ENCODE measurements at regions not wholly inside any gene's neighbourhood (a gene's known extent, or its start where the extent isn't known, plus 50 kb on each side); places are given as distances from the start of the nearest gene placed in this dataset.

GRCh38 chr10:31147210-31147608 is 115.5 kb upstream of the ZNF438 start:
- intact Hi-C loops (cut with micrococcal nuclease; ENCODE audit: unreplicated experiment): no loop called here
- FAIRE-seq: no peak

GRCh38 chr10:31148951-31149350 is 117.3 kb upstream of the ZNF438 start:
- in situ Hi-C loops (cut with HindIII; ENCODE audit: extremely low pct_ligation_motif_present, low pct_unique_long_range_greater_than_20kb): no loop called here
- POLR2A ChIA-PET: no interaction called here
- no peak for ATAC-seq
- TF ChIP-seq NCOA2 (CRISPR knock-in tag; IDR thresholded peaks at IDR 0.05) (no peak), ZNF362 (CRISPR knock-in tag; IDR thresholded peaks at IDR 0.05; ENCODE audit: borderline replicate concordance) (no peak), MATR3 (CRISPR knock-in tag; IDR thresholded peaks at IDR 0.05) (no peak), AFF4 (CRISPR knock-in tag; IDR thresholded peaks at IDR 0.05) (no peak), ATRX (CRISPR knock-in tag; IDR thresholded peaks at IDR 0.05; ENCODE audit: borderline replicate concordance) (no peak), HOXD1 (CRISPR knock-in tag; IDR thresholded peaks at IDR 0.05) (no peak), ZNF572 (CRISPR knock-in tag; IDR thresholded peaks at IDR 0.05) (no peak), ZBTB3 (CRISPR knock-in tag; IDR thresholded peaks at IDR 0.05; ENCODE audit: borderline replicate concordance, low read depth) (no peak), ZNF781 (CRISPR knock-in tag; IDR thresholded peaks at IDR 0.05; ENCODE audit: borderline replicate concordance, not compliant biosample characterization) (no peak)
- TF ChIP-seq, protein P1, sequence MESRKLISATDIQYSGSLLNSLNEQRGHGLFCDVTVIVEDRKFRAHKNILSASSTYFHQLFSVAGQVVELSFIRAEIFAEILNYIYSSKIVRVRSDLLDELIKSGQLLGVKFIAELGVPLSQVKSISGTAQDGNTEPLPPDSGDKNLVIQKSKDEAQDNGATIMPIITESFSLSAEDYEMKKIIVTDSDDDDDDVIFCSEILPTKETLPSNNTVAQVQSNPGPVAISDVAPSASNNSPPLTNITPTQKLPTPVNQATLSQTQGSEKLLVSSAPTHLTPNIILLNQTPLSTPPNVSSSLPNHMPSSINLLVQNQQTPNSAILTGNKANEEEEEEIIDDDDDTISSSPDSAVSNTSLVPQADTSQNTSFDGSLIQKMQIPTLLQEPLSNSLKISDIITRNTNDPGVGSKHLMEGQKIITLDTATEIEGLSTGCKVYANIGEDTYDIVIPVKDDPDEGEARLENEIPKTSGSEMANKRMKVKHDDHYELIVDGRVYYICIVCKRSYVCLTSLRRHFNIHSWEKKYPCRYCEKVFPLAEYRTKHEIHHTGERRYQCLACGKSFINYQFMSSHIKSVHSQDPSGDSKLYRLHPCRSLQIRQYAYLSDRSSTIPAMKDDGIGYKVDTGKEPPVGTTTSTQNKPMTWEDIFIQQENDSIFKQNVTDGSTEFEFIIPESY (CRISPR knock-in tag; IDR thresholded peaks at IDR 0.05): no peak

More at GRCh38 chr10:31147210-31147608, 115.5 kb upstream of the ZNF438 start:
- CTCF ChIA-PET (ENCODE audit: low intra/inter-chr PET ratio, low total read pairs): no interaction called here
- no peak for ATAC-seq
- POLR2A ChIA-PET: interaction anchor here (0.5 kb wide), 1 partner anchor 16 kb away, joined by 3 read pairs; no protein-coding TSS in a partner anchor
- DNase-seq (ENCODE audit: low spot score): no peak
- no peak overlapping the region for H3K27ac ChIP-seq (ENCODE audit: extremely low read length, insufficient read depth, low read length)
- in situ Hi-C loops (cut with HindIII; ENCODE audit: extremely low pct_ligation_motif_present, low pct_unique_long_range_greater_than_20kb): no loop called here
- no peaks in the 10 kb centered on the region for H3K9me3 ChIP-seq (ENCODE audit: low read length)
- H3K27me3 ChIP-seq (ENCODE audit: control insufficient read depth in 1 of 2, insufficient read depth in 2 of 2, low read length in 2 of 2): peaks cover 0 to 6% of the 10 kb centered on the region in 2 experiments; a peak in 2 of 5 replicates
- no peak overlapping the region for H3K4me3 ChIP-seq (replicated peaks in 1 of 3; ENCODE audit: insufficient read depth in 1 of 3, low read depth in 2 of 3, low read length in 3 of 3)
- BruUV-seq (replicated peaks): no TSS peak
- TF ChIP-seq MIER2 (CRISPR knock-in tag; IDR thresholded peaks at IDR 0.05) (no peak), CBFB (CRISPR knock-in tag; IDR thresholded peaks at IDR 0.05) (no peak), MAFG (CRISPR knock-in tag; IDR thresholded peaks at IDR 0.05) (no peak), REPIN1 (CRISPR knock-in tag; IDR thresholded peaks at IDR 0.05; ENCODE audit: borderline replicate concordance, low read depth) (no peak)
- no peaks in the 10 kb centered on the region for H3K36me3 ChIP-seq (replicated peaks in 1 of 2; ENCODE audit: control insufficient read depth in 1 of 2, insufficient read depth in 2 of 2, low read length in 2 of 2)
- no peak overlapping the region for H3K4me2 ChIP-seq (ENCODE audit: low read depth, low read length)
- H2AFZ ChIP-seq (ENCODE audit: low read length): no peak overlapping the region
- H4K20me1 ChIP-seq (ENCODE audit: insufficient read depth, low read length): no peaks in the 10 kb centered on the region
- H3K79me2 ChIP-seq (ENCODE audit: insufficient read depth, low read length): no peaks in the 10 kb centered on the region
- H3K4me1 ChIP-seq (ENCODE audit: insufficient read depth, low read length): no peaks in the 10 kb centered on the region
- WGBS (ENCODE audit: low lambda C conversion rate): 8% methylated on average over 2 of the region's 2 CpGs
- no peak overlapping the region for H3K9ac ChIP-seq (ENCODE audit: insufficient read depth, low read depth, low read length)

More at GRCh38 chr10:31148951-31149350, 117.3 kb upstream of the ZNF438 start:
- no TSS peak for BruUV-seq (replicated peaks)
- Histone ChIP-seq H3K4me2 (ENCODE audit: low read depth, low read length) (no peak overlapping the region), H3K9ac (ENCODE audit: insufficient read depth, low read depth, low read length) (no peak overlapping the region), H3K4me1 (ENCODE audit: insufficient read depth, low read length) (no peaks in the 10 kb centered on the region), H2AFZ (ENCODE audit: low read length) (no peak overlapping the region), H3K36me3 (replicated peaks in 1 of 2; ENCODE audit: control insufficient read depth in 1 of 2, insufficient read depth in 2 of 2, low read length in 2 of 2) (no peaks in the 10 kb centered on the region), H3K27ac (ENCODE audit: extremely low read length, insufficient read depth, low read length) (no peak overlapping the region), H3K27me3 (ENCODE audit: control insufficient read depth in 1 of 2, insufficient read depth in 2 of 2, low read length in 2 of 2) (peaks cover 0 to 18% of the 10 kb centered on the region in 2 experiments; a peak in 3 of 5 replicates), H3K9me3 (ENCODE audit: low read length) (no peaks in the 10 kb centered on the region), H3K79me2 (ENCODE audit: insufficient read depth, low read length) (no peaks in the 10 kb centered on the region), H3K4me3 (replicated peaks in 1 of 3; ENCODE audit: insufficient read depth in 1 of 3, low read depth in 2 of 3, low read length in 3 of 3) (no peak overlapping the region), H4K20me1 (ENCODE audit: insufficient read depth, low read length) (no peaks in the 10 kb centered on the region)
- 23% methylated on average over 4 of the region's 4 CpGs for WGBS (ENCODE audit: low lambda C conversion rate)
- no peak for DNase-seq (ENCODE audit: low spot score)
- FAIRE-seq: no peak
- CTCF ChIA-PET (ENCODE audit: low intra/inter-chr PET ratio, low total read pairs): no interaction called here
- intact Hi-C loops (cut with micrococcal nuclease; ENCODE audit: unreplicated experiment): no loop called here
